Fibroblast of mammary gland (primary cell): ENCODE measurements at regions not wholly inside any gene's neighbourhood (a gene's known extent, or its start where the extent isn't known, plus 50 kb on each side); places are given as distances from the start of the nearest gene placed in this dataset.
A peak's percentile ranks its signal among the peaks of the same experiment; 100 is the strongest.
"Not testable (repeated sequence)": the region's sequence is repeated elsewhere in the genome, so short reads cannot be mapped to it uniquely, and the experiment has no call there.

ENCODE experiments used
- DNase-seq: peaks from one replicate; pipeline ENCODE4 v3.0.0-alpha.2; 2010; ENCODE audit warnings: low read depth
- H3K4me3 ChIP-seq: 2 replicates; pipeline ENCODE4 v1.5.1; 2011; ENCODE audit warnings: low read depth, mild to moderate bottlenecking, low read length, moderate library complexity; ENCODE audit not compliant: control insufficient read depth
- CTCF ChIP-seq: conservative IDR thresholded peaks from 2 replicates; pipeline ENCODE4 v1.5.1; 2011; ENCODE audit warnings: low read depth, low read length, inconsistent platforms; ENCODE audit not compliant: control insufficient read depth, insufficient read depth

- DNase-seq, result no peak
- H3K4me3 ChIP-seq, result no peak overlapping the region
- no peak for TF ChIP-seq CTCF
Observed at GRCh38 chr3:115287198-115287597, 140.1 kb upstream of the ZBTB20 start.

- DNase-seq, result no peak
- TF ChIP-seq CTCF, result no peak
- no peak overlapping the region for H3K4me3 ChIP-seq
Observed at GRCh38 chr3:115292131-115292530, 145.0 kb upstream of the ZBTB20 start.

- DNase-seq, result no peak
- no peak for TF ChIP-seq CTCF
- no peak overlapping the region for H3K4me3 ChIP-seq
Observed at GRCh38 chr3:115292677-115293165, 145.6 kb upstream of the ZBTB20 start.

GRCh38 chr3:115293321-115293720 is 146.2 kb upstream of the ZBTB20 start:
- no peak for TF ChIP-seq CTCF
- DNase-seq, result no peak
- no peak overlapping the region for H3K4me3 ChIP-seq

- no peak for TF ChIP-seq CTCF
- DNase-seq, result no peak
- no peak overlapping the region for H3K4me3 ChIP-seq
Observed at GRCh38 chr3:115301364-115301860, 154.3 kb upstream of the ZBTB20 start.

GRCh38 chr3:115317953-115318352 is 170.9 kb upstream of the ZBTB20 start:
- H3K4me3 ChIP-seq, DNase-seq: not testable (repeated sequence)

GRCh38 chr3:115321400-115321805 is 174.3 kb upstream of the ZBTB20 start:
- no peak for TF ChIP-seq CTCF
- no peak overlapping the region for H3K4me3 ChIP-seq
- DNase-seq, result peak; percentile 77
